ENCODE measurements at regions not wholly inside any gene's neighbourhood (a gene's known extent, or its start where the extent isn't known, plus 50 kb on each side); places are given as distances from the start of the nearest gene placed in this dataset.

- Histone ChIP-seq H3K4me2 (ENCODE audit: low read length) (no peak overlapping the region), H3K4me3 (ENCODE audit: low read length) (no peak overlapping the region), H3K9me2 (replicated peaks; ENCODE audit: control insufficient read depth, low read length) (no peaks in the 10 kb centered on the region), H3F3A (ENCODE audit: control insufficient read depth, insufficient read depth) (no peaks in the 10 kb centered on the region), H4K20me1 (ENCODE audit: control insufficient read depth, insufficient read depth, low read depth, low read length) (no peaks in the 10 kb centered on the region), H3K27ac (ENCODE audit: low read depth, low read length) (no peak overlapping the region), H3K9me3 (ENCODE audit: control insufficient read depth, insufficient read depth, low read length) (peaks cover 7% of the 10 kb centered on the region; the same call in 1 of the 2 replicates), H3K79me2 (ENCODE audit: control insufficient read depth, low read length) (no peaks in the 10 kb centered on the region), H3K27me3 (ENCODE audit: control insufficient read depth, low read length) (no peaks in the 10 kb centered on the region), H3K36me3 (ENCODE audit: control insufficient read depth, low read length) (no peaks in the 10 kb centered on the region), H3K4me1 (ENCODE audit: control insufficient read depth, low read length) (no peaks in the 10 kb centered on the region)
- TF ChIP-seq EZH2phosphoT487 (IDR thresholded peaks at IDR 0.05; ENCODE audit: borderline replicate concordance, low read length) = no peak
- TF ChIP-seq CTCF (IDR thresholded peaks at IDR 0.05; ENCODE audit: low read depth, low read length, poor library complexity, severe bottlenecking) = no peak
These were observed 445.6 kb upstream of the ADAMTS5 start for GRCh38 chr21:27412530-27412929.

GRCh38 chr21:27408826-27409225, 441.9 kb upstream of the ADAMTS5 start:
- no peaks in the 10 kb centered on the region for H4K20me1 ChIP-seq (ENCODE audit: control insufficient read depth, insufficient read depth, low read depth, low read length)
- H3K36me3 ChIP-seq (ENCODE audit: control insufficient read depth, low read length) = no peaks in the 10 kb centered on the region
- no peaks in the 10 kb centered on the region for H3K27me3 ChIP-seq (ENCODE audit: control insufficient read depth, low read length)
- no peaks in the 10 kb centered on the region for H3K9me2 ChIP-seq (replicated peaks; ENCODE audit: control insufficient read depth, low read length)
- H3K4me3 ChIP-seq (ENCODE audit: low read length) = no peak overlapping the region
- TF ChIP-seq EZH2phosphoT487 (IDR thresholded peaks at IDR 0.05; ENCODE audit: borderline replicate concordance, low read length) (no peak), CTCF (IDR thresholded peaks at IDR 0.05; ENCODE audit: low read depth, low read length, poor library complexity, severe bottlenecking) (no peak)
- H3K4me2 ChIP-seq (ENCODE audit: low read length) = no peak overlapping the region
- no peaks in the 10 kb centered on the region for H3K79me2 ChIP-seq (ENCODE audit: control insufficient read depth, low read length)
- H3F3A ChIP-seq (ENCODE audit: control insufficient read depth, insufficient read depth) = no peaks in the 10 kb centered on the region
- no peaks in the 10 kb centered on the region; the same call in 1 of the 2 replicates for H3K9me3 ChIP-seq (ENCODE audit: control insufficient read depth, insufficient read depth, low read length)
- no peaks in the 10 kb centered on the region for H3K4me1 ChIP-seq (ENCODE audit: control insufficient read depth, low read length)
- H3K27ac ChIP-seq (ENCODE audit: low read depth, low read length) = no peak overlapping the region

DNA sequence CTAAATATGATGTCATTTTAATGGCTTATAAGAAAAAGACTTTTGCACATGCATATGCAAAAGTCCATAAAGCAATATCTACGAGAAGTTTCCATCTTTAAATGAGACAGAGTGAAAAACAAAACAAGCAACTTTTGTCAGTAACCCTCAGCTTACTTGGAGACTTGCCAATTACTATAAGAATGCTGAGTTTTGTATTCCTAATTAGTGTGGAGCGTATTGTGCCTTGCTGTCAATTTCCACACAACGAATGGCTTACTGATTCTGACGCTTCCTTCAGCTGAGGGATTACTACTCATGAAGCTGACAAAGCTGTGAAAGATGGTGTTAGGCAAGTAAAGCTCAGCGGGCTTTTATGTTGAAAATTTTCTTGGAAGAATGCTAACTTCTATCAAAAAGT, 440.4 kb upstream of the ADAMTS5 start:
- H3K79me2 ChIP-seq (ENCODE audit: control insufficient read depth, low read length) = no peaks in the 10 kb centered on the region
- no peaks in the 10 kb centered on the region for H3F3A ChIP-seq (ENCODE audit: control insufficient read depth, insufficient read depth)
- H3K4me3 ChIP-seq (ENCODE audit: low read length) = no peak overlapping the region
- H4K20me1 ChIP-seq (ENCODE audit: control insufficient read depth, insufficient read depth, low read depth, low read length) = no peaks in the 10 kb centered on the region
- no peaks in the 10 kb centered on the region for H3K27me3 ChIP-seq (ENCODE audit: control insufficient read depth, low read length)
- no peak for TF ChIP-seq CTCF (IDR thresholded peaks at IDR 0.05; ENCODE audit: low read depth, low read length, poor library complexity, severe bottlenecking)
- no peak for TF ChIP-seq EZH2phosphoT487 (IDR thresholded peaks at IDR 0.05; ENCODE audit: borderline replicate concordance, low read length)
- no peaks in the 10 kb centered on the region for H3K4me1 ChIP-seq (ENCODE audit: control insufficient read depth, low read length)
- H3K9me3 ChIP-seq (ENCODE audit: control insufficient read depth, insufficient read depth, low read length) = no peaks in the 10 kb centered on the region; the same call in 1 of the 2 replicates
- no peaks in the 10 kb centered on the region for H3K9me2 ChIP-seq (replicated peaks; ENCODE audit: control insufficient read depth, low read length)
- no peak overlapping the region for H3K27ac ChIP-seq (ENCODE audit: low read depth, low read length)
- no peaks in the 10 kb centered on the region for H3K36me3 ChIP-seq (ENCODE audit: control insufficient read depth, low read length)
- no peak overlapping the region for H3K4me2 ChIP-seq (ENCODE audit: low read length)
